Endothelial cell of umbilical vein (primary cell): ENCODE measurements at regions not wholly inside any gene's neighbourhood (a gene's known extent, or its start where the extent isn't known, plus 50 kb on each side); places are given as distances from the start of the nearest gene placed in this dataset.

Source experiments
- BruUV-seq: library from RNA; stranded (reverse); fragments of 400-500 nt; replicated peaks from 2 replicates; lab custom pipeline; 2021; lab: Mats Ljungman, UMichigan
- CTCF ChIA-PET: fragments of 300-600, 350-600 bp; sonication (Branson Sonifier 250); formaldehyde crosslinking; loops from one replicate; lab custom pipeline; 2021; ENCODE audit warnings: antibody characterized with exemption, inconsistent platforms; lab: Charles Lee
- POLR2A ChIA-PET: fragments of 300-600, 350-600 bp; sonication (Branson Sonifier 250); formaldehyde crosslinking; loops from one replicate; lab custom pipeline; 2021; ENCODE audit warnings: antibody characterized with exemption, inconsistent platforms; lab: Charles Lee
- DNase-seq: peaks from one replicate; pipeline ENCODE4 v3.0.0-alpha.2; 2011; ENCODE audit warnings: low read depth, low spot score
- FAIRE-seq: peaks from 2 replicates; lab custom pipeline; 2011; peaks lifted over from hg19 to GRCh38; lab: Jason Lieb, UNC
- H2AFZ ChIP-seq: 2 replicates; pipeline ENCODE4 v1.6.0; 2012; ENCODE audit warnings: low read depth, low read length, control low read depth, inconsistent platforms
- H3K27ac ChIP-seq: 2 replicates; pipeline ENCODE4 v1.5.1; 2011; ENCODE audit warnings: low read depth, mild to moderate bottlenecking, control low read depth, low read length, moderate library complexity; ENCODE audit not compliant: insufficient read depth
- H3K27me3 ChIP-seq, 2 experiments: 2 replicates each; pipeline versions ENCODE4 v1.6.0 to v1.6.1; 2011; ENCODE audit warnings: low read length in 2 of 2, mixed read lengths in 1 of 2; ENCODE audit not compliant: control insufficient read depth in 2 of 2, insufficient read depth in 2 of 2
- H3K36me3 ChIP-seq, 2 experiments: 2 replicates in 1 of 2; 3 replicates in 1 of 2; pipeline ENCODE4 v1.5.1; 2011; ENCODE audit warnings: low read length in 2 of 2, mild to moderate bottlenecking in 1 of 2, moderate library complexity in 1 of 2; ENCODE audit not compliant: control insufficient read depth in 2 of 2, insufficient read depth in 2 of 2; ENCODE audit errors: extremely low read depth in 1 of 2
- H3K4me1 ChIP-seq: 3 replicates; pipeline ENCODE4 v1.5.1; 2011; ENCODE audit warnings: mild to moderate bottlenecking, low read length; ENCODE audit not compliant: control insufficient read depth, insufficient read depth; ENCODE audit errors: extremely low read depth
- H3K4me2 ChIP-seq: 2 replicates; pipeline ENCODE4 v1.6.1; 2011; ENCODE audit warnings: low read length, control low read depth, mixed read lengths; ENCODE audit not compliant: insufficient read depth
- H3K4me3 ChIP-seq, 3 experiments: fragments of 200-600 bp in 1 of 3; sonication (generic), shearing (Covaris generic) in 1 of 3; replicated peaks in 1 of 3; 2 replicates each; pipeline ENCODE4 v1.5.1; 2011 to 2016; ENCODE audit warnings: control low read depth in 3 of 3, low read length in 3 of 3, mild to moderate bottlenecking in 2 of 3, inconsistent platforms in 1 of 3, low read depth in 1 of 3, moderate library complexity in 1 of 3; ENCODE audit not compliant: insufficient read depth in 1 of 3
- H3K79me2 ChIP-seq: 2 replicates; pipeline ENCODE4 v1.6.0; 2012; ENCODE audit warnings: low read length, inconsistent platforms; ENCODE audit not compliant: control insufficient read depth, insufficient read depth
- H3K9ac ChIP-seq: replicated peaks from 2 replicates; pipeline ENCODE3; 2011; ENCODE audit warnings: low read length, control low read depth; ENCODE audit not compliant: insufficient read depth; ENCODE audit errors: extremely low read depth
- H3K9me1 ChIP-seq: replicated peaks from 3 replicates; pipeline ENCODE4 v1.6.0; 2011; ENCODE audit warnings: mild to moderate bottlenecking, low read length; ENCODE audit not compliant: control insufficient read depth, insufficient read depth; ENCODE audit errors: extremely low read depth
- H3K9me3 ChIP-seq: replicated peaks from 2 replicates; pipeline ENCODE4 v1.5.1; 2012; ENCODE audit warnings: low read length, inconsistent platforms; ENCODE audit not compliant: control insufficient read depth, insufficient read depth
- H4K20me1 ChIP-seq: replicated peaks from 2 replicates; pipeline ENCODE3; 2011; ENCODE audit warnings: mild to moderate bottlenecking, low read length; ENCODE audit not compliant: control insufficient read depth, insufficient read depth; ENCODE audit errors: extremely low read depth
- CTCF ChIP-seq, 2 donors: IDR thresholded peaks; 1 replicate in 1 of 2; 2 replicates in 1 of 2; pipeline ENCODE4 v1.5.1; 2011; ENCODE audit warnings: low read length in 2 of 2, mild to moderate bottlenecking in 2 of 2, moderate library complexity in 2 of 2, control low read depth in 1 of 2, inconsistent platforms in 1 of 2, low read depth in 1 of 2; ENCODE audit not compliant: insufficient read depth in 1 of 2; ENCODE audit errors: extremely low read depth in 1 of 2
- EZH2 ChIP-seq: IDR thresholded peaks from 2 replicates; pipeline ENCODE4 v1.6.1; 2012; ENCODE audit warnings: borderline replicate concordance, low read depth, mild to moderate bottlenecking, moderate library complexity, low read length, inconsistent platforms; ENCODE audit not compliant: severe bottlenecking
- FOS ChIP-seq: IDR thresholded peaks from 2 replicates; pipeline ENCODE4 v1.6.1; 2011; ENCODE audit warnings: mild to moderate bottlenecking, low read length, moderate library complexity, borderline replicate concordance; ENCODE audit not compliant: insufficient read depth
- GATA2 ChIP-seq: IDR thresholded peaks from 2 replicates; pipeline ENCODE4 v1.7.0; 2011; ENCODE audit warnings: low read depth, mild to moderate bottlenecking, moderate library complexity, mixed read lengths, low read length; ENCODE audit not compliant: insufficient read length, insufficient read depth
- JUN ChIP-seq: IDR thresholded peaks from 2 replicates; pipeline ENCODE4 v1.6.1; 2011; ENCODE audit warnings: borderline replicate concordance, low read depth; ENCODE audit not compliant: insufficient read length, insufficient read depth
- MAX ChIP-seq: IDR thresholded peaks from 2 replicates; pipeline ENCODE4 v1.6.1; 2011; ENCODE audit not compliant: insufficient read depth, insufficient read length
- MYC ChIP-seq: IDR thresholded peaks from one replicate; pipeline ENCODE4 v1.6.1; 2011; ENCODE audit warnings: mild to moderate bottlenecking, low read depth, low read length
- POLR2A ChIP-seq: IDR thresholded peaks from 2 replicates; pipeline ENCODE4 v1.6.1; 2012; ENCODE audit warnings: low read depth, mild to moderate bottlenecking, control low read depth, low read length
- POLR2AphosphoS5 ChIP-seq: IDR thresholded peaks from 2 replicates; pipeline ENCODE4 v1.6.1; 2012; ENCODE audit warnings: low read depth, mild to moderate bottlenecking, control low read depth, low read length, moderate library complexity; ENCODE audit not compliant: insufficient read depth
- dilution Hi-C: fragments of 300-500 bp; cut with MboI; formaldehyde crosslinking; loops from one replicate; pipeline ENCODE4 v1.15.0; 2019; ENCODE audit warnings: low sequenced_read_pairs; ENCODE audit not compliant: extremely low pct_ligation_motif_present
- intact Hi-C: fragments of 100-400 bp; cut with micrococcal nuclease; formaldehyde crosslinking; loops from one replicate; pipeline ENCODE4 v1.10.0; 2022

- Histone ChIP-seq H3K4me3 (no peak overlapping the region), H2AFZ (no peak overlapping the region), H3K9me1 (no peaks in the 10 kb centered on the region), H3K9ac (no peak overlapping the region), H3K4me2 (no peak overlapping the region), H3K27ac (no peak overlapping the region), H3K9me3 (no peaks in the 10 kb centered on the region), H3K79me2 (no peaks in the 10 kb centered on the region), H4K20me1 (no peaks in the 10 kb centered on the region), H3K4me1 (no peaks in the 10 kb centered on the region), H3K36me3 (no peaks in the 10 kb centered on the region), H3K27me3 (peaks cover 29 to 42% of the 10 kb centered on the region in 2 experiments)
- no peak for FAIRE-seq
- no TSS peak for BruUV-seq
- dilution Hi-C loops: no loop called here
- TF ChIP-seq MYC (no peak), CTCF (IDR thresholded peaks at IDR 0.05; ENCODE audit: extremely low read depth in 1 of 2, insufficient read depth in 1 of 2, low read depth in 1 of 2, low read length in 2 of 2) (peak; percentile 39 to 71)
- ChIA-PET POLR2A (no interaction called here), CTCF (no interaction called here)
- intact Hi-C loops: no loop called here
- DNase-seq: no peak
These were observed 149.7 kb upstream of the ZNF536 start for GRCh38 chr19:30222428-30222873.

GRCh38 chr19:30222992-30223865, 149.0 kb upstream of the ZNF536 start:
- Histone ChIP-seq H3K27ac (no peak overlapping the region), H3K9me1 (no peaks in the 10 kb centered on the region), H3K27me3 (peaks cover 33 to 47% of the 10 kb centered on the region in 2 experiments), H3K9ac (no peak overlapping the region), H2AFZ (no peak overlapping the region), H3K9me3 (no peaks in the 10 kb centered on the region), H3K36me3 (no peaks in the 10 kb centered on the region), H3K4me2 (no peak overlapping the region), H3K79me2 (no peaks in the 10 kb centered on the region), H3K4me3 (no peak overlapping the region), H4K20me1 (no peaks in the 10 kb centered on the region), H3K4me1 (no peaks in the 10 kb centered on the region)
- no peak for FAIRE-seq
- TF ChIP-seq FOS (no peak), MYC (no peak), JUN (no peak), CTCF (IDR thresholded peaks at IDR 0.05; ENCODE audit: extremely low read depth in 1 of 2, insufficient read depth in 1 of 2, low read depth in 1 of 2, low read length in 2 of 2) (no peak), POLR2AphosphoS5 (no peak), EZH2 (no peak), GATA2 (no peak), POLR2A (no peak), MAX (no peak)
- intact Hi-C loops: no loop called here
- dilution Hi-C loops: no loop called here
- POLR2A ChIA-PET: no interaction called here
- CTCF ChIA-PET: no interaction called here
- no TSS peak for BruUV-seq
- DNase-seq: no peak
